DND-41 (cell line): ENCODE measurements at regions not wholly inside any gene's neighbourhood (a gene's known extent, or its start where the extent isn't known, plus 50 kb on each side); places are given as distances from the start of the nearest gene placed in this dataset.

Experiments
- ATAC-seq: fragments of 200-7000 bp; cut with Tn5 transposase; 3 replicates; pipeline ENCODE4 v1.9.1; 2021; ENCODE audit warnings: low read depth; ENCODE audit not compliant: insufficient read depth
- DNase-seq: peaks from one replicate; pipeline ENCODE4 v3.0.0-alpha.2; 2020
- H2AFZ ChIP-seq: 2 replicates; pipeline ENCODE4 v1.6.0; 2012; ENCODE audit warnings: low read depth, low read length
- H3K27ac ChIP-seq: 2 replicates; pipeline ENCODE4 v1.5.1; 2012; ENCODE audit warnings: low read length, inconsistent platforms
- H3K27me3 ChIP-seq: fragments of 200-600 bp; sonication (generic); 2 replicates; pipeline ENCODE4 v1.6.0; 2012; ENCODE audit warnings: low read length, mild to moderate bottlenecking, inconsistent platforms; ENCODE audit not compliant: insufficient read depth, poor library complexity
- H3K36me3 ChIP-seq: 2 replicates; pipeline ENCODE4 v1.5.1; 2012; ENCODE audit warnings: low read length, inconsistent platforms; ENCODE audit not compliant: insufficient read depth
- H3K4me1 ChIP-seq: 2 replicates; pipeline ENCODE4 v1.5.1; 2012; ENCODE audit warnings: mild to moderate bottlenecking, low read length; ENCODE audit not compliant: insufficient read depth
- H3K4me2 ChIP-seq: 2 replicates; pipeline ENCODE4 v1.6.0; 2012; ENCODE audit warnings: mild to moderate bottlenecking, moderate library complexity, low read length, inconsistent platforms; ENCODE audit not compliant: insufficient read depth
- H3K4me3 ChIP-seq, 2 experiments: fragments of 200-600 bp in 1 of 2; shearing (Covaris generic) in 1 of 2; 2 replicates each; pipeline ENCODE4 v1.5.1; 2012 to 2016; ENCODE audit warnings: inconsistent platforms in 2 of 2, low read length in 2 of 2, mild to moderate bottlenecking in 2 of 2, low read depth in 1 of 2, moderate library complexity in 1 of 2
- H3K79me2 ChIP-seq: 2 replicates; pipeline ENCODE4 v1.6.0; 2012; ENCODE audit warnings: low read length, inconsistent platforms; ENCODE audit not compliant: insufficient read depth
- H3K9ac ChIP-seq: 2 replicates; pipeline ENCODE4 v1.6.0; 2012; ENCODE audit warnings: low read depth, mild to moderate bottlenecking, inconsistent platforms, low read length, moderate library complexity
- H3K9me3 ChIP-seq: 2 replicates; pipeline ENCODE4 v1.5.1; 2012; ENCODE audit warnings: low read length, moderate library complexity, mild to moderate bottlenecking, inconsistent platforms; ENCODE audit not compliant: insufficient read depth, severe bottlenecking
- H4K20me1 ChIP-seq: 2 replicates; pipeline ENCODE4 v1.6.0; 2012; ENCODE audit warnings: low read length; ENCODE audit not compliant: insufficient read depth
- CTCF ChIP-seq: IDR thresholded peaks from 2 replicates; pipeline ENCODE4 v1.5.1; 2012; ENCODE audit warnings: borderline replicate concordance, low read length, moderate library complexity, mild to moderate bottlenecking; ENCODE audit not compliant: poor library complexity, severe bottlenecking; ENCODE audit errors: extremely low read depth
- EZH2 ChIP-seq: IDR thresholded peaks from 3 replicates; pipeline ENCODE4 v1.6.1; 2012; ENCODE audit warnings: borderline replicate concordance, low read depth, mild to moderate bottlenecking, moderate library complexity, low read length, inconsistent platforms; ENCODE audit not compliant: severe bottlenecking

GRCh38 chr5:14944996-14945395 is 73.4 kb upstream of the ANKH start:
- Histone ChIP-seq H3K4me1 (no peaks in the 10 kb centered on the region), H3K9ac (no peak overlapping the region), H2AFZ (no peak overlapping the region), H3K27ac (no peak overlapping the region), H3K79me2 (no peaks in the 10 kb centered on the region), H3K36me3 (no peaks in the 10 kb centered on the region), H3K9me3 (no peaks in the 10 kb centered on the region), H3K27me3 (no peaks in the 10 kb centered on the region), H3K4me2 (no peak overlapping the region), H3K4me3 (no peak overlapping the region), H4K20me1 (no peaks in the 10 kb centered on the region)
- TF ChIP-seq EZH2 (no peak), CTCF (no peak)
- DNase-seq: no peak
- no peak for ATAC-seq

- H4K20me1 ChIP-seq: no peaks in the 10 kb centered on the region
- ATAC-seq (no peak), DNase-seq (no peak)
- H3K27ac ChIP-seq: no peak overlapping the region
- no peaks in the 10 kb centered on the region for H3K27me3 ChIP-seq
- no peak overlapping the region for H3K4me2 ChIP-seq
- H2AFZ ChIP-seq: no peak overlapping the region
- H3K79me2 ChIP-seq: no peaks in the 10 kb centered on the region
- H3K36me3 ChIP-seq: no peaks in the 10 kb centered on the region
- TF ChIP-seq CTCF (no peak), EZH2 (no peak)
- no peak overlapping the region for H3K9ac ChIP-seq
- no peak overlapping the region for H3K4me3 ChIP-seq
- no peaks in the 10 kb centered on the region for H3K9me3 ChIP-seq
- H3K4me1 ChIP-seq: no peaks in the 10 kb centered on the region
These were observed 72.8 kb upstream of the ANKH start for GRCh38 chr5:14944350-14944739.

- no peak for ATAC-seq
- TF ChIP-seq EZH2 (no peak), CTCF (no peak)
These were observed 70.6 kb upstream of the ANKH start for GRCh38 chr5:14942212-14942611.

GRCh38 chr5:14937254-14937653 is 65.7 kb upstream of the ANKH start:
- ATAC-seq (no peak), DNase-seq (no peak)
- H3K27me3 ChIP-seq: no peaks in the 10 kb centered on the region
- H2AFZ ChIP-seq: no peak overlapping the region
- no peaks in the 10 kb centered on the region for H3K79me2 ChIP-seq
- no peaks in the 10 kb centered on the region for H3K9me3 ChIP-seq
- no peaks in the 10 kb centered on the region for H4K20me1 ChIP-seq
- TF ChIP-seq EZH2: no peak
- TF ChIP-seq CTCF: no peak
- no peaks in the 10 kb centered on the region for H3K36me3 ChIP-seq
- H3K4me3 ChIP-seq: no peak overlapping the region
- H3K9ac ChIP-seq: no peak overlapping the region
- no peak overlapping the region for H3K27ac ChIP-seq
- no peak overlapping the region for H3K4me2 ChIP-seq
- H3K4me1 ChIP-seq: no peaks in the 10 kb centered on the region

More at GRCh38 chr5:14942212-14942611, 70.6 kb upstream of the ANKH start:
- no peak overlapping the region for H3K9ac ChIP-seq
- no peak overlapping the region for H3K27ac ChIP-seq
- no peaks in the 10 kb centered on the region for H3K36me3 ChIP-seq
- H3K4me3 ChIP-seq: no peak overlapping the region
- no peaks in the 10 kb centered on the region for H4K20me1 ChIP-seq
- H3K27me3 ChIP-seq: no peaks in the 10 kb centered on the region
- H3K79me2 ChIP-seq: no peaks in the 10 kb centered on the region
- no peak overlapping the region for H2AFZ ChIP-seq
- H3K4me2 ChIP-seq: no peak overlapping the region
- no peaks in the 10 kb centered on the region for H3K4me1 ChIP-seq
- H3K9me3 ChIP-seq: no peaks in the 10 kb centered on the region
- no peak for DNase-seq
